ENCODE measurements at regions not wholly inside any gene's neighbourhood (a gene's known extent, or its start where the extent isn't known, plus 50 kb on each side); places are given as distances from the start of the nearest gene placed in this dataset.

- TF ChIP-seq CTCF (conservative IDR thresholded peaks at IDR 0.05; ENCODE audit: low read depth, low read length) (no peak), EZH2phosphoT487 (IDR thresholded peaks at IDR 0.05; ENCODE audit: borderline replicate concordance, low read length) (no peak)
These were observed 86.2 kb upstream of the SYT1 start for GRCh38 chr12:78778339-78778738.
